Spleen (tissue), 11 donors: ENCODE measurements at regions not wholly inside any gene's neighbourhood (a gene's known extent, or its start where the extent isn't known, plus 50 kb on each side); places are given as distances from the start of the nearest gene placed in this dataset.
"Not testable (repeated sequence)": the region's sequence is repeated elsewhere in the genome, so short reads cannot be mapped to it uniquely, and the experiment has no call there.

Source experiments
- DNase-seq: peaks from one replicate; pipeline ENCODE4 v3.0.0-alpha.2; 2020
- H3K27ac ChIP-seq, 8 donors: fragments of 200-600 bp; sonication (generic) in 7 of 8; 1 replicate in 4 of 8; 2 replicates in 4 of 8; pipeline versions ENCODE4 v1.5.0 to v1.8.0; 2016 to 2021; ENCODE audit warnings: inconsistent platforms in 4 of 8, mild to moderate bottlenecking in 4 of 8, moderate library complexity in 1 of 8
- H3K27me3 ChIP-seq, 7 donors: fragments of 200-600 bp; sonication (generic) in 6 of 7; replicated peaks in 1 of 7; 1 replicate in 4 of 7; 2 replicates in 3 of 7; pipeline versions ENCODE4 v1.5.0 to v1.8.0; 2016 to 2021; ENCODE audit warnings: inconsistent platforms in 3 of 7, mild to moderate bottlenecking in 1 of 7
- H3K36me3 ChIP-seq, 6 donors: fragments of 200-600 bp; sonication (generic) in 5 of 6; 1 replicate in 4 of 6; 2 replicates in 2 of 6; pipeline versions ENCODE4 v1.5.0 to v1.8.0; 2016 to 2021; ENCODE audit warnings: inconsistent platforms in 2 of 6
- H3K4me1 ChIP-seq, 6 donors: fragments of 200-600 bp; sonication (generic) in 5 of 6; 1 replicate in 3 of 6; 2 replicates in 3 of 6; pipeline versions ENCODE4 v1.5.0 to v1.8.0; 2016 to 2021; ENCODE audit warnings: inconsistent platforms in 3 of 6
- H3K4me3 ChIP-seq, 8 donors: fragments of 200-600 bp; sonication (generic) in 7 of 8; 1 replicate in 4 of 8; 2 replicates in 4 of 8; pipeline versions ENCODE4 v1.5.0 to v1.8.0; 2016 to 2021; ENCODE audit warnings: inconsistent platforms in 4 of 8, mild to moderate bottlenecking in 4 of 8, moderate library complexity in 2 of 8
- H3K9me3 ChIP-seq, 8 donors: fragments of 200-600 bp; sonication (generic) in 7 of 8; 1 replicate in 4 of 8; 2 replicates in 4 of 8; pipeline versions ENCODE4 v1.5.0 to v1.8.0; 2016 to 2021; ENCODE audit warnings: inconsistent platforms in 4 of 8
- POLR2A ChIP-seq, 3 donors: fragments of 450-650 bp; IDR thresholded peaks; one replicate each; pipeline ENCODE4 v1.5.1; 2017; ENCODE audit warnings: antibody characterized with exemption in 3 of 3, mild to moderate bottlenecking in 1 of 3
- POLR2AphosphoS5 ChIP-seq, 3 donors: sonication (generic); formaldehyde crosslinking; IDR thresholded peaks; one replicate each; pipeline ENCODE4 v1.5.1; 2017; ENCODE audit warnings: antibody characterized with exemption in 3 of 3
- WGBS, 5 donors: extraction: QIAGEN DNeasy Blood & Tissue Kit in 3 of 5; methylation state at CpG; one replicate each; pipeline versions ENCODE4 v1.1.5 to v1.1.7; 2013 to 2018; 5-methylcytosine and 5-hydroxymethylcytosine counted together
- intact Hi-C: fragments of 100-400 bp; cut with DNase I; formaldehyde crosslinking; loops from one replicate; pipeline ENCODE4 v1.15.0; 2023; ENCODE audit warnings: low total_unique reads
- TF ChIP-seq, protein P1 (sequence below), 11 experiments: fragments of 200-600 bp in 7 of 11; fragments of 450-650 bp in 4 of 11; sonication (generic) in 4 of 11; IDR thresholded peaks in 8 of 11; conservative IDR thresholded peaks in 3 of 11; 1 replicate in 7 of 11; 2 replicates in 4 of 11; pipeline versions ENCODE4 v1.4.0 to v1.8.0; 2016 to 2021; ENCODE audit warnings: antibody characterized with exemption in 11 of 11, inconsistent platforms in 4 of 11, mild to moderate bottlenecking in 1 of 11
- donor health status: healthy with polysubstance abuse.
- donor health status: DM: no; HTN: no; CAD: no; lungs with moderate emphysema.
- donor health status: DM: no; HTN: no; CAD: no.
- donor health status: Bipolar disorder and iron deficiency.
- donor health status: healthy.
- donor health status: DM: no; HTN: no; CAD: no.
- donor health status: DM: yes; HTN: yes; CAD: no.

DNA sequence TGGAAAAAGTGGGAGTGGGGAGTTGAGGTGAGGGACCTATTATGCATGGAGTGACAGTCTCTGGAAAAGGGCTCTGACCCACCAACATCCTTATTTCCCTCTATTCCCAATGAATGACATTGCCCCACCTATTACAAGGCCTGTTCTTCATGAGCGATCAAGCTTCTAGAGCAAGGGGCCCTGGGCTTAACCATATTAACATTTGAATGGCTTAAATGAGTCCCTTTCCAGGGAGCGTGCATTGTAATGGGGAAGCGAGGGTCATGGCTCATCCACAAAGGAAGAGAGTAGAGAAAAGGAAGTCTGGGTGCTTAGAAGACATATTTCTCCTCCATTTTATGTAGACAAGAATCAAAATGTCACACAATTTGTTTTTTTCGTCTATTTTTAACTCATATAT lies 255.5 kb downstream of the CAAP1 start:
- H3K36me3 ChIP-seq, result no peaks in the 10 kb centered on the region
- 44 to 63% (median 52%) methylated on average over 4 of the region's 4 CpGs for WGBS, 5 donors
- H3K4me1 ChIP-seq, result no peaks in the 10 kb centered on the region
- DNase-seq, result no peak
- no peaks in the 10 kb centered on the region for H3K27me3 ChIP-seq
- no peak overlapping the region for H3K4me3 ChIP-seq
- H3K27ac ChIP-seq, result no peak overlapping the region
- TF ChIP-seq POLR2AphosphoS5 (IDR thresholded peaks at IDR 0.05), result no peak
- TF ChIP-seq, protein P1, sequence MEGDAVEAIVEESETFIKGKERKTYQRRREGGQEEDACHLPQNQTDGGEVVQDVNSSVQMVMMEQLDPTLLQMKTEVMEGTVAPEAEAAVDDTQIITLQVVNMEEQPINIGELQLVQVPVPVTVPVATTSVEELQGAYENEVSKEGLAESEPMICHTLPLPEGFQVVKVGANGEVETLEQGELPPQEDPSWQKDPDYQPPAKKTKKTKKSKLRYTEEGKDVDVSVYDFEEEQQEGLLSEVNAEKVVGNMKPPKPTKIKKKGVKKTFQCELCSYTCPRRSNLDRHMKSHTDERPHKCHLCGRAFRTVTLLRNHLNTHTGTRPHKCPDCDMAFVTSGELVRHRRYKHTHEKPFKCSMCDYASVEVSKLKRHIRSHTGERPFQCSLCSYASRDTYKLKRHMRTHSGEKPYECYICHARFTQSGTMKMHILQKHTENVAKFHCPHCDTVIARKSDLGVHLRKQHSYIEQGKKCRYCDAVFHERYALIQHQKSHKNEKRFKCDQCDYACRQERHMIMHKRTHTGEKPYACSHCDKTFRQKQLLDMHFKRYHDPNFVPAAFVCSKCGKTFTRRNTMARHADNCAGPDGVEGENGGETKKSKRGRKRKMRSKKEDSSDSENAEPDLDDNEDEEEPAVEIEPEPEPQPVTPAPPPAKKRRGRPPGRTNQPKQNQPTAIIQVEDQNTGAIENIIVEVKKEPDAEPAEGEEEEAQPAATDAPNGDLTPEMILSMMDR (IDR thresholded peaks at IDR 0.05 in 8 of 11, conservative IDR thresholded peaks at IDR 0.05 in 3 of 11), result no peak
- TF ChIP-seq POLR2A (IDR thresholded peaks at IDR 0.05), result no peak
- intact Hi-C loops, result no loop called here
- no peaks in the 10 kb centered on the region for H3K9me3 ChIP-seq

DNA sequence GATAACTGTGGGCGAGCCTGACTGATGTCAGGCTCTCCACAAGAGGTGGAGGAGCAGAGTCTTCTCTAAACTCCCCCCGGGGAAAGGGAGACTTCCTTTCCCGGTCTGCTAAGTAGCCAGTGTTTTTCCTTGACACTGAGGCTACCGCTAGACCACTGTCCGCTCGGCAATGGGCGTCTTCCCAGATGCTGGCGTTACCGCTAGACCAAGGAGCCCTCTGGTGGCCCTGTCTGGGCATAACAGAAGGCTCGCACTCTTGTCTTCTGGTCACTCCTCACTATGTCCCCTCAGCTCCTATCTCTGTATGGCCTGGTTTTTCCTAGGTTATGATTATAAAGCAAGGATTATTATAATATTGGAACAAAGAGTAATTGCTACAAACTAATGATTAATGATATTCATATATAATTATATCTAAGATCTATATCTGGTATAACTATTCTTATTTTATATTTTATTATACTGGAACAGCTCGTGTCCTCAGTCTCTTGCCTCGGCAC lies 278.7 kb downstream of the CAAP1 start:
- H3K4me3 ChIP-seq, DNase-seq, H3K9me3 ChIP-seq, H3K36me3 ChIP-seq, H3K4me1 ChIP-seq, intact Hi-C loops, H3K27ac ChIP-seq, H3K27me3 ChIP-seq: not testable (repeated sequence)
- TF ChIP-seq, protein P1 (IDR thresholded peaks at IDR 0.05 in 8 of 11, conservative IDR thresholded peaks at IDR 0.05 in 3 of 11), result peak in 2 of 11 experiments; percentile 10 to 20
- 40 to 56% (median 52%) methylated on average over 10 to 12 of the region's 12 CpGs for WGBS, 5 donors

DNA sequence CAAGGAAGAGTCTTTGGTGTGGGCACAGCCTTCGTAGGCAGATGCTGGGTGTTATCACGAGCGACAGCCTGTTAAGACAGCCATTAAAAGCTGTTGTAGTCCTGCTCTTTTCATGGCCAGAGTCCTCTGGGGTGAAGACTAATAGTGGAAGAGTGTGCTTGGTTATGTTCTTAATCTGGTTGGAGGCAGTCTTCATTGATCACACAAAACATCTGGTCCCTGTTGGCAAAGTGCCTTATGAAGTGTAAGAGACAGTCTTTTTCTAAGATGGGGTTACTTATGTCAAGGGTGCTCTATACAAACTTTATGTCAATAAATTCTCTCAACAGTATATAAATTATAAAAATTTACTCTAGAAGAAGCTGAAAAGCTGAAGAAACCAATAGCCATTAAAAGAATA lies 280.4 kb downstream of the CAAP1 start:
- WGBS, 5 donors, result 58 to 81% (median 66%) methylated on average over 3 of the region's 3 CpGs
- H3K4me1 ChIP-seq, result no peaks in the 10 kb centered on the region
- no peaks in the 10 kb centered on the region for H3K27me3 ChIP-seq
- H3K27ac ChIP-seq, result no peak overlapping the region
- H3K36me3 ChIP-seq, result no peaks in the 10 kb centered on the region
- no peaks in the 10 kb centered on the region for H3K9me3 ChIP-seq
- no peak for TF ChIP-seq POLR2A (IDR thresholded peaks at IDR 0.05)
- TF ChIP-seq, protein P1 (IDR thresholded peaks at IDR 0.05 in 8 of 11, conservative IDR thresholded peaks at IDR 0.05 in 3 of 11), result no peak
- TF ChIP-seq POLR2AphosphoS5 (IDR thresholded peaks at IDR 0.05), result no peak
- no peak overlapping the region for H3K4me3 ChIP-seq
- no peak for DNase-seq
- intact Hi-C loops, result no loop called here

DNA sequence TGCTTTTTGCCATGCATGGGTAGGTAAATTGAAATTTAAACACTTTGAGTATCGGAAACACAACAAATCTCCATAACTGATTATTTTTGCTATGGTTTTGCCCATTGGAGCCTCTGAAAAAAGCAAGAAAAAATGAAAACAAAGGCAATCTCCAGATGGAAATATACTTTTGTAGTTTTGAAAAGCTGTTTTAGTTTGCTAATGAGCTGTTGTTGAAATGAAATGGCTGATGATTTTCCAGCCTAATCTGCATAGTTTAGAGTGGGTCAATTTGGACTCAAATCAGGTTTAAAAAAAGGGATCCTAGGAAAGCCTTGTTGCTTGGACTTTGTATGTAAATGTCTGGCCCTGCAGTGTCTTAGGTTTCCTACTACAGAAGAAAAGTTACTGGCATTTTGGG lies 285.8 kb downstream of the CAAP1 start:
- Histone ChIP-seq H3K27me3 (no peaks in the 10 kb centered on the region), H3K4me3 (no peak overlapping the region), H3K9me3 (peaks cover 0 to 5% (median 0%) of the 10 kb centered on the region in 8 donors), H3K36me3 (no peaks in the 10 kb centered on the region), H3K4me1 (no peaks in the 10 kb centered on the region), H3K27ac (no peak overlapping the region)
- intact Hi-C loops, result no loop called here
- no peak for DNase-seq
- WGBS, 5 donors, result 84 to 96% (median 90%) methylated on average over 1 of the region's 1 CpG
- TF ChIP-seq POLR2AphosphoS5 (IDR thresholded peaks at IDR 0.05) (no peak), POLR2A (IDR thresholded peaks at IDR 0.05) (no peak)
- TF ChIP-seq, protein P1 (IDR thresholded peaks at IDR 0.05 in 8 of 11, conservative IDR thresholded peaks at IDR 0.05 in 3 of 11), result no peak
